NCI-H187 treated with DMSO at 0.1 percent for 48 hours (cell line): ENCODE measurements at regions not wholly inside any gene's neighbourhood (a gene's known extent, or its start where the extent isn't known, plus 50 kb on each side); places are given as distances from the start of the nearest gene placed in this dataset.
"Not testable (repeated sequence)": the region's sequence is repeated elsewhere in the genome, so short reads cannot be mapped to it uniquely, and the experiment has no call there.

Source experiments
- DNase-seq: peaks from one replicate; lab custom pipeline; 2025; lab: John Stamatoyannopoulos, UW

- DNase-seq, result no peak
Observed at GRCh38 chr3:86794361-86795065, 196.4 kb downstream of the VGLL3 start.

DNA sequence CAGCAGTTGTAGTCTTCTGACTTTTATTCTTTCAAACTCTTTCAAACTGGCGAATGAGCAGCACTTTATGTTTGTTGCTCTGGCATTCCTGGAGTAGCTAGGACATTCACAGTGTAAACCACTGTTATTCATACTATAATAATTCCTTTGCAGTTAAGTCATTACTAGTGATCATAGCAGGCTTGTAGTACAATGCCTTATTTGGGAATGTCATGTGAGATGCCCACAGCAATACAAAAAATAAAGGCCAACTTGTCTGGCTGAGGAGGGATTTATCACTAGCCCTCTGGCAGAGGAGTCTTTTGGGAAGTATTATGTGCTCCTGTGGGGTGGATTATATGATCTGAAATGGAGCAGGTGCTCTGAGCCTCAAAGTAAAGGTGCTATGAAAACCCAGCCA, 197.2 kb downstream of the VGLL3 start:
- no peak for DNase-seq

DNA sequence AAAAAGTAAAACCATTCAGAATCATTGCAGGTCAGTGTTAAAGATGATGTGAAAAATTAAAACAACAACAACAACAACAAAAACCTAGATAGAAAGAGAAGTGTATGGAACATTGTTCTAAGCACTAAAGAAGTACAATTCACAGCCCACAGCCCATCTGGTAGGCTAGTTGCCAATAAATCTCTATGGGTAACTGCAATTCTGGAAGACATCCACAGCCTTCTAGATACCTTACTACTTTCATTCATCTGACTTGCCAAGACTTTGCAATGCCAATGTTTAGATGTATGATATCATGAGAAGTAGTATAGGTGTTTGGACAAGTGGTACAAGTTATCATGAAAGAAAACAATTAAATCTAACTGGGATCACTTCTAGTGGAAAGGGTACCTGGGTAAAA, 198.6 kb downstream of the VGLL3 start:
- DNase-seq, result no peak

DNA sequence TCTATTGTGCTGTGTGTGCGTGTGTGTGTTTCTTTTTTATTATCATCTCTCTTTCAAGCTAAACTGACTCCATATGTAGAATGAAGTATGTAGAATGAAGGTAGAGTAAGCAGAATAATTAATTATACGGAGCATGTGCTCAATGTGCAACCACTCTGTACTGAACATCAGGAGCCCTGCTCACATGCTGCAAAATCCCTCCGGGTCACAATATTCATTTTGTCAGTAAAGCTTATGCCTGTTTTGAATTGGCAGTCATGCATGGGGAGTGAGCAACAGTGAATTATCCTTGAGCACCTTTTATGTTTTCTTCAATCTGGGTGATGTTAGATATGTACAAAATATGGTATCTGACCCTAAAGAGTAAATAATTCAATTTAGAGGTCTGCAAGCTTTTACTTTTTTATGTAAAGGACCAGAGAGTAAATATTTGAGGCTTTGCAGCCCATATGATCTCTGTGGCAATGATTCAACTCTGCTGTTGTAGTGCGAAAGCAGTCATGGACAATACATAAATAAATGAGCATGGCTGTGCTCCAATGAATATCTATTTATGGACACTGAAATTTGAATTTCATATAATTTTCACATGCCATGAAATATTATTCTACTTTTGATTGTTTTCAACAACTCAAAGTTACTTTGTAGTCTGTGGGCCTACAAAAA, 199.9 kb downstream of the VGLL3 start:
- DNase-seq, result no peak

DNA sequence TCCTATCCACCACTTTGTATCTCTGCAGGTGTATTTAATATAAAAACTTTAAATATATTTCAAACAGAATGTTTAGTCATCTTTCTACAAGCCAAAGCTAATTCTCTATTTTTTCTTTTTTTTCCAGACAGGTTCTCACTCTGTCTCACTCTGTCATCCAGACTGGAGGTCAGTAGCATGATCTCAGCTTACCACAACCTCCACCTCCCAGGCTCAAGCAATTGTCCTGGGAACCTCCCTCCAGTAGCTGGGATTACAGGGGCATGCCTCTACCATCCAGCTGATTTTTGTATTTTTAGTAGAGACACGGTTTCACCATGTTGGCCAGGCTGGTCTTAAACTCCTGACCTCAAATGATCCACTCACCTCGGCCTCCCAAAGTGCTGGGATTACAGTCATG, 202.6 kb downstream of the VGLL3 start:
- DNase-seq, result no peak

DNA sequence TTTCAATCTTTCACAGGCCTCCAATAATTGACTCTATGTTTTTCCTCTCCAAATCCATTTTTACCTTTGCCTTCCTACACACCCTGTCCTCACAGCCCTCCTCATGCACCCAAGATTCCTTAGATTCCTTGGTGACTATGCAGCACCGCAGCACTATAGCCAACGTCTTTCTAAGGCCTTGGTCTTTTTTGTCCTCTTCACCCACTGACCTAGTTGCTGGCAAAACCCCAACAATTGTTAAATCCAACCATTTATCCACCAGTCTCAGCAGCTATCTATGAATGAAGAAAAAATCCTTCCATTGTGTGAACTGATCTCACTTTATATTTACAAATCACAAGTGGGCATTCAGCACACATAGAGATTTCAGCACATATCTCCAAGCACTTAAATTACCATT, 203.9 kb downstream of the VGLL3 start:
- no peak for DNase-seq

- DNase-seq, result no peak
Observed at GRCh38 chr3:86785386-86785785, 205.6 kb downstream of the VGLL3 start.

GRCh38 chr3:86782866-86783265, 208.1 kb downstream of the VGLL3 start:
- no peak for DNase-seq

DNA sequence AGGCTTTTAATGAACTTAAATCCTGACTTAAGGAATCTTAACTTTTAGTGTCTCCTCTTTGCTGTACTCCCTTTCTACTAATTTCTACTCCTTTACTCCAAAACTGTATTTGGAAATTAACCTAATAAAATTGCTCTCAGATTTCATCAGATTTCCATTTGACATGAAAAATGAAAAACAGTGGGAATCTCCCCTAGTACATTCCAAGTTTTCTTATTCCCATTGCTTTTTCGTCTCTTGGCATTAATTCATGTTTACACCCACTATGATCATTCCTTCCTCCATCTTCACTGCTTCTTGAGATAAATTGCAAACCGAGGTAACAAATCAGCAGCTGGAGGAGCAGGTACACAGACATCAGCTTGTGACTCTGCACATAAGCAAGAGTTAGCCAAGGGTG, 208.7 kb downstream of the VGLL3 start:
- DNase-seq, result no peak

DNA sequence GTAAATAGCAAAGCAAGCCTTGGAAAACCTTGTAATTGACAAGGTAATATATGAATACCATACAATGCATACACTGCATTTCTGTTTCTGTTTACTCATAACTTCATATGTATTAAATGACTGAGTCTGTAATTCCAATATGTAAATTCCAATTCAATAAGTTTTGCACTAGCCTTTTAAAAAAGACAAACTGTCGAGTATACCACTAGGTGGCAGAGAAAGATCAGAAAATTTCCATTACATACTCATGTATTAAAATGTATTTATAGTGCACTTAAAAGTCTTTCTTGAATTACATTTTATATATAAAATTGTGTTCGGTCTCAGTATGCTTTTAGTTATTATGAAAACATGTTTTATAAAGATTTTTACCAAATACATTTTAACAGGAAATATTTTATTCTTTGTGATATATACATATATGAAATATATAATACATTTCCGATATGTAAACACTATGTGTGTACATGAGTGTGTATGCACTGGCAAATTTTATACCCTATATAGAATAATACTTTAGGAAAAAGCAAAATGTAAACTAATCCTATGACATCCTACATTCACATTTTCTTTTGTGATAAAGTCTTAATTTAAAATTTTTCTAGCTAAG, 216.8 kb downstream of the VGLL3 start:
- DNase-seq, result no peak

DNA sequence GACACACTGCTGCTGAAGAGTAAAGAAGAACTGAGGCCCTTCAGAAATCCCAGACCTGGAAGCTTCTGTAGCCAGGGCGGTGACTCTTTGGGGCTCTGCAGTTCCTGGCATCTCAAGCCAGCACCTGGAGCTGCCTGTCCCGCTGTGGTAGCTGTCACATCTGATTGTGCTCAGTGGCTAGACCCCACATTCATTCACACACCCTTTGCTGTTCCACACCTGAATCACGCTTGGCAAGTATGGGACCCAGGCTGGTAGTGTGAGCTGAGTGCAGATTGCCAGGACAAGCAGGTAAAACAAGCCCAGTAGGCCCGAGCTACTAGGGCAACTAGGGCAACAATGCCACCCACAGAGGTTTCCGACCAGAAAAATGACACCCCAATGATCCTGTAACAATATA, 218.2 kb downstream of the VGLL3 start:
- DNase-seq, result no peak

DNA sequence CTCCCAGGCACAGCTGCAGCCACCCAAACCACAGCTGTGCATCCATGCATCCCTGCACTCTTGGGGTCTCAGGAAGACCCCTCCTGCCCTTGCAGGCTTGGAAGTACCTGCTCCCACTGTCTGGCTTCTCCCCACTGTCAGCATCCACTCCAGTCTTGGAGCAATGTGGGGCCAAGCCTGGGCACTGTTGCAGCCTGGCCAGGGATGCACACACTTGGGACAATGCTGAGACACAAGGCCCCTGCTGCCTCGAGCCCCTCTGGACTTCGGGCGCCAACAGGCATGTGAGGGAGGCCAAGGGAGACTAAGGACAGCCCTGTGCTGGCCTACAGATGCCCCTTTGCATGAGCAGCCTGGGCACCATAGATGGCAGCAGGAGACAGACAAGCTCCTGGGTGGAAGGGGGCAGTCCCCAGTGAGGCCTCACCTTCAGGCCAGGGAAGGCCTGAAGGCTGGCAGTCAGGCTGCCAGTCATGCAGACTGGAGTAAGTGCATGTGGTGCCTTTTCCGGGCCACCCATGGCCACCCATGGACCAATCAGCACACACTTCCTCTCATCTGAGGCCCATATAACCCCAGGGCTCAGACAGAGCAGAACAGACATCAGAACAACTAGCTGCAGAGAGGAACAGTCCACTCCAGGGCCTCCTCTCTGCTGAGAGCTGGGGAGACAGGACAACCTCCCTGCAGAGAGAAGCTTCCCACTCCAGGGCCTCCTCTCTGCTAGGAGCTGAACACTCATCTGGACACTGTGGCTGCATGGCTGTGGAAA, 219.0 kb downstream of the VGLL3 start:
- DNase-seq, result no peak

- no peak for DNase-seq
Observed at GRCh38 chr3:86766331-86766730, 224.6 kb downstream of the VGLL3 start.

- DNase-seq, result not testable (repeated sequence)
Observed at GRCh38 chr3:86757322-86758179, 233.4 kb downstream of the VGLL3 start.

GRCh38 chr3:86748015-86748414, 242.9 kb downstream of the VGLL3 start:
- DNase-seq, result no peak

DNA sequence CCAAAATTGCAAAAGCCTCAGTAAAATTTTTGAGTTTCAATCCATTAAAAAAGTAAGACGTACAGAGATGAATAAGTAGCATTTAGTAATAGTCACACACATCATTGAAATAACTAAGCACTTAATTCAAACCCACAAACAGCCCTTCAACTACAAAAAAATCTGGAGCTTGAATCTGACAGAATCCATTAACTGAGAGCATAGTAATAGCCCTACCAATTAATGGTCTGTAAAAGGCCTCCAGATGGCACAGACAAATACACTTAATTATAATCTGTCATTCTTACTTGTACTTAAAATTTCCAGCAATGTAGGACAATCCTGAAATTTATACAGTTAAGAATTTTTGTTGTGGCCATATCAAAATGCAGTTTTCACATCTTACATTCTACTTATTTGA, 246.9 kb downstream of the VGLL3 start:
- no peak for DNase-seq

- DNase-seq, result no peak
Observed at GRCh38 chr3:86743233-86743632, 247.7 kb downstream of the VGLL3 start.

GRCh38 chr3:86740751-86741150, 250.2 kb downstream of the VGLL3 start:
- DNase-seq, result no peak

GRCh38 chr3:86739244-86739643, 251.7 kb downstream of the VGLL3 start:
- no peak for DNase-seq

- DNase-seq, result no peak
Observed at GRCh38 chr3:86738684-86739083, 252.3 kb downstream of the VGLL3 start.

DNA sequence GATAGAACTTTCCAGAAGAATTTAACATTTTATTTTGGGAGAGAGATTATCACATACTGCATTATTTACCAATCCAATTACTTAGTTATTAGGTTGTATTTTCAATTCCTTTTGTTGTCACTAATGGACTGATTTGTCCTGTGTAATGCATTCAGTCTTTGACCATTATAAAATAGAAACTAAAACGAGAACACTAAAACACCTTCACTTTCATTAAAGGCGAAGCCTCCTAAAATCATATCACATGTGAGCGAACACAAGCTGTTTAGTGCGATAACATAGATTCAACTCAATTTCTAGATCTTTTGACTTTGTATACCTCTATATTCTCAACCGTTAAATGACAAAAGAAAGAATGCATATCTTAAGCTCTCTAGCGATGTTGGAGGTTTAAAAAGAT, 253.4 kb downstream of the VGLL3 start:
- no peak for DNase-seq

DNA sequence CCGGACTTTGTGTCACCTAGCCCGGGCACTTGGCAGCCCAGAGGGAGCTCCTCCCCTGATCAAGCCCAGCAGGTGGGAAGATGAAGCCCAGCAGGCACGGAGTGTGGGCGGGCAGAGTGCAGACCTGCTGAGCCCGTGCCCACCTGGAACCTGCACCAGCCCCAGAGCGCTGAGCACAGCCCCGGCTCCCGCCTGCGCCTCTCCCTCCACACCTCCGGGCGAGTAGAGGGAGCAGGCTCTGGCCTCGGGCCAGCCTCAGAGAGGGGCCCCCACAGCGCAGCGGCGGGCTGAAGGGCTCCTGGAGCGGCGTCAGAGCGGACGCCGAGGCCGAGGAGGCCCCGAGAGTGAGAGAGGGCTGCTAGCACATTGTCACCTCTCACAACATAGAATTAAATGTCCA, 257.7 kb downstream of the VGLL3 start:
- DNase-seq, result no peak
